ENCODE measurements at regions not wholly inside any gene's neighbourhood (a gene's known extent, or its start where the extent isn't known, plus 50 kb on each side); places are given as distances from the start of the nearest gene placed in this dataset.

DNA sequence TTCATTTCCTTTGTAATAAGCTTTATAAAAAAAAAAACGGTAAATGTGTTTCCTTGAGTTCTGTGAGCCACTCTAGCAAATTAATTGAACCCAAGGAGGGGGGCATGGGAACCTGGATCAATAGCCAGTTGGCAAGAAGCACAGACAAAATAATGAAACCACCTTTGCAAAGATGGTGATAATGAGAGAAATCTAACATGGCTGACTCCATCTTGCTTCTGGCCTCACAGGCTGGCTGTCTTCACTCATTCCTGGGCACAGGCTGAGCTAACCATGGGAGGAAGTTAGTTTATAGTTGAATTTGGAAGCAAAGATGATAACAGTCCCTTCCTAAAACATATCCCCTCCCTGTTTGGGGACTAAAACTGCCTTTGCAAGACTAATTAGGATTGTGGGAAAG lies 95.1 kb downstream of the B3GNT2 start:
- DNase-seq: no peak
- H3K9me3 Mint-ChIP-seq (ENCODE audit: unreplicated experiment): peaks cover 9% of the 10 kb centered on the region
- Histone ChIP-seq H3K4me1 (peaks cover 15% of the 10 kb centered on the region), H3K36me3 (ENCODE audit: control insufficient read depth, insufficient read depth, low read length) (no peaks in the 10 kb centered on the region), H3K4me3 (ENCODE audit: low read depth, low read length) (no peak overlapping the region), H3K27me3 (replicated peaks; ENCODE audit: control insufficient read depth, insufficient read depth, low read length) (no peaks in the 10 kb centered on the region), H3K9me3 (no peaks in the 10 kb centered on the region)
- intact Hi-C loops (cut with micrococcal nuclease; ENCODE audit: unreplicated experiment): no loop called here
- TF ChIP-seq, protein P1, sequence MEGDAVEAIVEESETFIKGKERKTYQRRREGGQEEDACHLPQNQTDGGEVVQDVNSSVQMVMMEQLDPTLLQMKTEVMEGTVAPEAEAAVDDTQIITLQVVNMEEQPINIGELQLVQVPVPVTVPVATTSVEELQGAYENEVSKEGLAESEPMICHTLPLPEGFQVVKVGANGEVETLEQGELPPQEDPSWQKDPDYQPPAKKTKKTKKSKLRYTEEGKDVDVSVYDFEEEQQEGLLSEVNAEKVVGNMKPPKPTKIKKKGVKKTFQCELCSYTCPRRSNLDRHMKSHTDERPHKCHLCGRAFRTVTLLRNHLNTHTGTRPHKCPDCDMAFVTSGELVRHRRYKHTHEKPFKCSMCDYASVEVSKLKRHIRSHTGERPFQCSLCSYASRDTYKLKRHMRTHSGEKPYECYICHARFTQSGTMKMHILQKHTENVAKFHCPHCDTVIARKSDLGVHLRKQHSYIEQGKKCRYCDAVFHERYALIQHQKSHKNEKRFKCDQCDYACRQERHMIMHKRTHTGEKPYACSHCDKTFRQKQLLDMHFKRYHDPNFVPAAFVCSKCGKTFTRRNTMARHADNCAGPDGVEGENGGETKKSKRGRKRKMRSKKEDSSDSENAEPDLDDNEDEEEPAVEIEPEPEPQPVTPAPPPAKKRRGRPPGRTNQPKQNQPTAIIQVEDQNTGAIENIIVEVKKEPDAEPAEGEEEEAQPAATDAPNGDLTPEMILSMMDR (IDR thresholded peaks at IDR 0.05; ENCODE audit: insufficient read depth in 1 of 2, low read depth in 1 of 2, low read length in 1 of 2, severe bottlenecking in 1 of 2, unreplicated experiment in 1 of 2): no peak
- no peak overlapping the region for H3K4me3 Mint-ChIP-seq (ENCODE audit: unreplicated experiment)
- ChIA-PET POLR2A (no interaction called here), CTCF (interaction anchor here (0.8 kb wide), 1 partner anchor 39 kb away, joined by 3 read pairs; no protein-coding TSS in a partner anchor)
- no peaks in the 10 kb centered on the region for H3K27me3 Mint-ChIP-seq (ENCODE audit: insufficient read depth, unreplicated experiment)
- H3K36me3 Mint-ChIP-seq (ENCODE audit: insufficient read depth, unreplicated experiment): no peaks in the 10 kb centered on the region
- no peak overlapping the region for H3K27ac Mint-ChIP-seq (ENCODE audit: unreplicated experiment)
- H3K4me1 Mint-ChIP-seq (ENCODE audit: low read depth, unreplicated experiment): peaks cover 3% of the 10 kb centered on the region
- no TSS peak for BruUV-seq (replicated peaks)

DNA sequence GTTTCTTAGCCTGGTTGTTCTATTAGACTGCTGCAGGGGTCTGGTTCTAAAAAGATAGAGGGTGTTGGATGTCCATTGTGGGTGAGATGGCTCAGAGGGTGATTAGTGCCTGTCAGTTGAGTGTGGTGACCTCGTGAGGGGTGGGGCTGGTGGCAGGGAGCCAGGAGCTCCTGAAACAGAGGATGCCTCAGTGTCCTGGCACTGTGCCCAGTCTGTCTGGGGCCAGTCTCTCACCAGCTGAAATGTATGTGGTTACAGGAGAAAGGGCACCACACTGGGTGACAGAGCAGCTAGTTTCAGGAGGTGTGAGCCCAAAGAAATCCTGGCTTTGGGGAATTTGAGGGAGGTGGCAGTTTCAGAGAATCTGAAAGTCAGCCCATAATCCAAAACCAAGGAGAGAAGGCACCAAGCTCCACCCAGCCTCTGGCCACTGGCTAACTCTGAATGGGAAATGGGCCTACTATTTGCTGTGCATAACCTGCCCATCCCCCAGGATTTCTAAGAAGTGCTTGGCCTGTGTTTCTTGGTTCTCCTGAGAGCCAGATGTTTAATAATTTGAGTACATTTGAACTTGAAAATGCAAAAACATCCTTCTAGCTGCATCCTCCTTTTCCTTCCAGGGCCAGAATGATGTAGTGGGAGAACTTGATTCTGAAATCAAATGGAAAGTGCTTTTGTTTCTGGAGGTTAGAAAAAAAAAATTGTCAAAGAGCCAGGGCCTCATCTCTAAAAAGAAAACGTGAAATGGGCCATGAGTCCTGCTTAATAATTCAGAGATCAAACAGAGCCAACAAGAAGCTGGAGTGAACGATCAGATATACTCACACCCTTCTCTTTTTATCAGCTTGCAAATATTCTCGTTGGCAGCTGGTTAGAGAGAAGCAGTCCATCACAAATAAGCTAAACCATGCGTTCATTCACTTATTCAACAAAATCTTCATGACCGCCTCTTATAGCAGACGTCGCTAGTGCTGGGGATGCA lies 92.3 kb downstream of the B3GNT2 start:
- H3K9me3 ChIP-seq: peaks cover 17% of the 10 kb centered on the region
- no peaks in the 10 kb centered on the region for H3K27me3 ChIP-seq (replicated peaks; ENCODE audit: control insufficient read depth, insufficient read depth, low read length)
- Mint-ChIP-seq H3K36me3 (ENCODE audit: insufficient read depth, unreplicated experiment) (no peaks in the 10 kb centered on the region), H3K27me3 (ENCODE audit: insufficient read depth, unreplicated experiment) (no peaks in the 10 kb centered on the region), H3K4me3 (ENCODE audit: unreplicated experiment) (no peak overlapping the region), H3K9me3 (ENCODE audit: unreplicated experiment) (peaks cover 22% of the 10 kb centered on the region), H3K27ac (ENCODE audit: unreplicated experiment) (no peak overlapping the region), H3K4me1 (ENCODE audit: low read depth, unreplicated experiment) (no peaks in the 10 kb centered on the region)
- no peak overlapping the region for H3K4me3 ChIP-seq (ENCODE audit: low read depth, low read length)
- peaks cover 2% of the 10 kb centered on the region for H3K4me1 ChIP-seq
- no peaks in the 10 kb centered on the region for H3K36me3 ChIP-seq (ENCODE audit: control insufficient read depth, insufficient read depth, low read length)
- DNase-seq: no peak
- intact Hi-C loops (cut with micrococcal nuclease; ENCODE audit: unreplicated experiment): no loop called here
- ChIA-PET POLR2A (no interaction called here), CTCF (no interaction called here)
- no TSS peak for BruUV-seq (replicated peaks)
- TF ChIP-seq, protein P1 (IDR thresholded peaks at IDR 0.05; ENCODE audit: insufficient read depth in 1 of 2, low read depth in 1 of 2, low read length in 1 of 2, severe bottlenecking in 1 of 2, unreplicated experiment in 1 of 2): no peak

DNA sequence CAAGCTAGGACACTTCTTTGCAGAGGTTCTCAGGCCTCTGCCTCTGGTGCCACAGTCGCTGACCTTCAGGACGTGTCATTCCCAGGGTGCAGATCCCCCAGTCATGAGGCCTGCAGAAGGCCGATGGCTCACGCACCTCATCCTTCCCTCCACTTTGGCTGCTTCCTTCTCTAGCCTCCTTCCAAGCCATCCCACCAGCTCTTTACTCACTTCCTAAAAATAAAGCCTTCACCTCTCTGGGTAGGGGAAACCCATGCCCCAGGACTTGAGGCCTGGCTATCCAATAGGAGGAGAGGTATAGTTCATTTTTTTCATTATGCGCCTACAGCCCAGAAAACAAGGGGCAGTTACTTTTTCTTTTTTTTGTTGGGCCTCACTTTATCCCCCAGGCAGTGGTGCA lies 91.4 kb downstream of the B3GNT2 start:
- no peaks in the 10 kb centered on the region for H3K27me3 Mint-ChIP-seq (ENCODE audit: insufficient read depth, unreplicated experiment)

More for the DNA sequence above, 91.4 kb downstream of the B3GNT2 start:
- Mint-ChIP-seq H3K4me1 (ENCODE audit: low read depth, unreplicated experiment) (no peaks in the 10 kb centered on the region), H3K36me3 (ENCODE audit: insufficient read depth, unreplicated experiment) (no peaks in the 10 kb centered on the region), H3K4me3 (ENCODE audit: unreplicated experiment) (no peak overlapping the region), H3K27ac (ENCODE audit: unreplicated experiment) (no peak overlapping the region), H3K9me3 (ENCODE audit: unreplicated experiment) (peaks cover 22% of the 10 kb centered on the region)
- ChIA-PET CTCF (no interaction called here), POLR2A (interaction anchor here (0.6 kb wide), 1 partner anchor 20 kb away, joined by 5 read pairs; no protein-coding TSS in a partner anchor)
- Histone ChIP-seq H3K4me3 (ENCODE audit: low read depth, low read length) (no peak overlapping the region), H3K4me1 (no peaks in the 10 kb centered on the region; the same call in 1 of the 2 replicates), H3K36me3 (ENCODE audit: control insufficient read depth, insufficient read depth, low read length) (no peaks in the 10 kb centered on the region), H3K9me3 (peaks cover 20% of the 10 kb centered on the region), H3K27me3 (replicated peaks; ENCODE audit: control insufficient read depth, insufficient read depth, low read length) (no peaks in the 10 kb centered on the region)
- TF ChIP-seq, protein P1 (IDR thresholded peaks at IDR 0.05; ENCODE audit: insufficient read depth in 1 of 2, low read depth in 1 of 2, low read length in 1 of 2, severe bottlenecking in 1 of 2, unreplicated experiment in 1 of 2): no peak
- intact Hi-C loops (cut with micrococcal nuclease; ENCODE audit: unreplicated experiment): no loop called here
- BruUV-seq (replicated peaks): no TSS peak
- no peak for DNase-seq
